ENCODE measurements at regions not wholly inside any gene's neighbourhood (a gene's known extent, or its start where the extent isn't known, plus 50 kb on each side); places are given as distances from the start of the nearest gene placed in this dataset.
"Not testable (repeated sequence)": the region's sequence is repeated elsewhere in the genome, so short reads cannot be mapped to it uniquely, and the experiment has no call there.

GRCh38 chr16:21517263-21517662 is 82.1 kb upstream of the METTL9 start:
- H3K27ac ChIP-seq (ENCODE audit: insufficient read depth, low read length, poor library complexity, severe bottlenecking); H3K9me3 ChIP-seq (ENCODE audit: control insufficient read depth, low read length); H3K4me3 ChIP-seq (ENCODE audit: insufficient read depth, low read depth, low read length, poor library complexity, severe bottlenecking); DNase-seq; H3K27me3 ChIP-seq (replicated peaks; ENCODE audit: control insufficient read depth, insufficient read depth, low read length, poor library complexity, severe bottlenecking); H3K36me3 ChIP-seq (ENCODE audit: control insufficient read depth, insufficient read depth, low read length): not testable (repeated sequence)
- peaks cover 15% of the 10 kb centered on the region for H3K4me1 ChIP-seq (ENCODE audit: control insufficient read depth, insufficient read depth, low read length, poor library complexity, severe bottlenecking)

GRCh38 chr16:21519361-21520133 is 79.8 kb upstream of the METTL9 start:
- not testable (repeated sequence) for H3K36me3 ChIP-seq (ENCODE audit: control insufficient read depth, insufficient read depth, low read length); H3K9me3 ChIP-seq (ENCODE audit: control insufficient read depth, low read length); H3K27me3 ChIP-seq (replicated peaks; ENCODE audit: control insufficient read depth, insufficient read depth, low read length, poor library complexity, severe bottlenecking); H3K4me1 ChIP-seq (ENCODE audit: control insufficient read depth, insufficient read depth, low read length, poor library complexity, severe bottlenecking)
- peak in 1 of 3 donors; percentile 17 for DNase-seq
- Histone ChIP-seq H3K4me3 (ENCODE audit: insufficient read depth, low read depth, low read length, poor library complexity, severe bottlenecking) (peak overlapping the region; percentile 77), H3K27ac (ENCODE audit: insufficient read depth, low read length, poor library complexity, severe bottlenecking) (peak overlapping the region; percentile 96)

DNA sequence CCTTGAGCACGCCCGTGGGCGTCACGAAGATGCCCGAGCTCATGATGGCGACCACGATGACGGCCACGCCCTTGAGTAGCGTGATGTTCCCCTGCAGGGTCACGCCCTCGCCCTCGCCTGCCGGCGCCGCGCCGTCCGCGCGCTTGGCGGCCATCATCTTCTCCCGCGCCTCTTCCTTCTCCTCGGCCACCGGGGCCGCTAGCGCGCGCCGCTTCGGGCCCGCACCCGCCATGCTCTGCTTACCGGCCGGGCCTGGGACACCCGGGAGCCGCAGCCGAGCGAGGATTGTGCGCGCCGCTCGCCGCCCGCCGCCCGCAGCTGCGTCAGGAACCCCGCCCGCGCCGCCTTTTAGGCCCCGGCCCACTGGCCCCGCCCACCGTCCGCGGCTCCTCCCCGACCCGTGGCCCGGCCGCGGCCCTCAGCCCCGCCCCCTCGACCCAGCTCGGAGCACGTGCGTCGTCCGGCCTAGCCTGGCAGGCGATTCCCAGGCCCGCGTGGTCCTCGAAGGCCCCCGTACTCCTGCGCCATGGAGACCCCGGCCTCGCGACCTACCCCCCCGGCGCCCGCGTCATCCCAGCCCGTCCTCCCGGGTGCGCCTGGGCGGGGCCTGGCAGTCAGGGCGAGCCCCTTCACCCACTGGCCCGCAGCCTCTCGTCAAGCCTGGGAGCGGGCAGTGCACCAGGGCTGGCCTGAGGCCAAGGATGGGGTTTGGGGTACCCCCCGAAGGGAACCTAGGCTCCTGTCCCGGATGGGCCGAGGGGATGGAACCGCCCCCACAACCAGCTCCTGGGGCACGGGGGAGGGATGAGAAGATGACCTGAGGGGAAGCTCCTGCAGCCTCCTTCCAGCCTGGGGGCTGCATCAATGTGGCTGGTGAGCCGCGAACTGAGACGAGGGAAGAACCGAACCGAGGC is 79.0 kb upstream of the METTL9 start:
- not testable (repeated sequence) for H3K9me3 ChIP-seq (ENCODE audit: control insufficient read depth, low read length); H3K4me1 ChIP-seq (ENCODE audit: control insufficient read depth, insufficient read depth, low read length, poor library complexity, severe bottlenecking); H3K36me3 ChIP-seq (ENCODE audit: control insufficient read depth, insufficient read depth, low read length); H3K27me3 ChIP-seq (replicated peaks; ENCODE audit: control insufficient read depth, insufficient read depth, low read length, poor library complexity, severe bottlenecking)
- H3K27ac ChIP-seq (ENCODE audit: insufficient read depth, low read length, poor library complexity, severe bottlenecking): peak overlapping the region; percentile 96
- peak overlapping the region; percentile 77 for H3K4me3 ChIP-seq (ENCODE audit: insufficient read depth, low read depth, low read length, poor library complexity, severe bottlenecking)
- DNase-seq: peak; percentile 90 to 96 (median 95)

- not testable (repeated sequence) for DNase-seq; H3K4me1 ChIP-seq (ENCODE audit: control insufficient read depth, insufficient read depth, low read length, poor library complexity, severe bottlenecking); H3K36me3 ChIP-seq (ENCODE audit: control insufficient read depth, insufficient read depth, low read length); H3K27me3 ChIP-seq (replicated peaks; ENCODE audit: control insufficient read depth, insufficient read depth, low read length, poor library complexity, severe bottlenecking); H3K4me3 ChIP-seq (ENCODE audit: insufficient read depth, low read depth, low read length, poor library complexity, severe bottlenecking); H3K9me3 ChIP-seq (ENCODE audit: control insufficient read depth, low read length); H3K27ac ChIP-seq (ENCODE audit: insufficient read depth, low read length, poor library complexity, severe bottlenecking)
These were observed 78.4 kb upstream of the METTL9 start for GRCh38 chr16:21521048-21521389.

GRCh38 chr16:21521390-21522143 is 77.8 kb upstream of the METTL9 start:
- not testable (repeated sequence) for H3K4me1 ChIP-seq (ENCODE audit: control insufficient read depth, insufficient read depth, low read length, poor library complexity, severe bottlenecking); H3K9me3 ChIP-seq (ENCODE audit: control insufficient read depth, low read length); H3K27me3 ChIP-seq (replicated peaks; ENCODE audit: control insufficient read depth, insufficient read depth, low read length, poor library complexity, severe bottlenecking); DNase-seq; H3K36me3 ChIP-seq (ENCODE audit: control insufficient read depth, insufficient read depth, low read length); H3K4me3 ChIP-seq (ENCODE audit: insufficient read depth, low read depth, low read length, poor library complexity, severe bottlenecking); H3K27ac ChIP-seq (ENCODE audit: insufficient read depth, low read length, poor library complexity, severe bottlenecking)

DNA sequence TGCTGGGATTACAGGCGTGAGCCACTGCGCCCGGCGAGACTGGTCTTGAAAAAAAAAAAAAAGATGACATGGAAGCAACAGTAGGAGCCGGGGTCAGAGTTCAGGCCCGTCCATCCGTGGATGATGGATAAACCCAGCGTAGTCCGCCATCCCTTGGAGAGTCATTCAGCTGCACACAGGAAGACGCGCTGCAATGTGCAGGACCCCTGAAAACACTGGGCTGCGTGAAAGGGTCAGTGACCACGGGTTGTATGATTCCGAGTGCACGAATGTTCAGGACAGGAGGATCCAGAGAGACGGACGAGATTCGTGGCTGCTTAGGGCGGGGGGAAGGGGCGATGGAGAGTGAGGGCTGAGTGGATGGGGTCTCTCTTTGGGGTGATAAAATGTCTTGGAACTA is 76.5 kb upstream of the METTL9 start:
- H3K36me3 ChIP-seq (ENCODE audit: control insufficient read depth, insufficient read depth, low read length); H3K9me3 ChIP-seq (ENCODE audit: control insufficient read depth, low read length); H3K4me1 ChIP-seq (ENCODE audit: control insufficient read depth, insufficient read depth, low read length, poor library complexity, severe bottlenecking); H3K27me3 ChIP-seq (replicated peaks; ENCODE audit: control insufficient read depth, insufficient read depth, low read length, poor library complexity, severe bottlenecking); DNase-seq; H3K27ac ChIP-seq (ENCODE audit: insufficient read depth, low read length, poor library complexity, severe bottlenecking); H3K4me3 ChIP-seq (ENCODE audit: insufficient read depth, low read depth, low read length, poor library complexity, severe bottlenecking): not testable (repeated sequence)

GRCh38 chr16:21523411-21524067 is 75.8 kb upstream of the METTL9 start:
- Histone ChIP-seq H3K4me1 (ENCODE audit: control insufficient read depth, insufficient read depth, low read length, poor library complexity, severe bottlenecking) (no peaks in the 10 kb centered on the region), H3K4me3 (ENCODE audit: insufficient read depth, low read depth, low read length, poor library complexity, severe bottlenecking) (no peak overlapping the region), H3K27ac (ENCODE audit: insufficient read depth, low read length, poor library complexity, severe bottlenecking) (no peak overlapping the region), H3K36me3 (ENCODE audit: control insufficient read depth, insufficient read depth, low read length) (no peaks in the 10 kb centered on the region), H3K27me3 (replicated peaks; ENCODE audit: control insufficient read depth, insufficient read depth, low read length, poor library complexity, severe bottlenecking) (no peaks in the 10 kb centered on the region), H3K9me3 (ENCODE audit: control insufficient read depth, low read length) (no peaks in the 10 kb centered on the region)
- DNase-seq: no peak

DNA sequence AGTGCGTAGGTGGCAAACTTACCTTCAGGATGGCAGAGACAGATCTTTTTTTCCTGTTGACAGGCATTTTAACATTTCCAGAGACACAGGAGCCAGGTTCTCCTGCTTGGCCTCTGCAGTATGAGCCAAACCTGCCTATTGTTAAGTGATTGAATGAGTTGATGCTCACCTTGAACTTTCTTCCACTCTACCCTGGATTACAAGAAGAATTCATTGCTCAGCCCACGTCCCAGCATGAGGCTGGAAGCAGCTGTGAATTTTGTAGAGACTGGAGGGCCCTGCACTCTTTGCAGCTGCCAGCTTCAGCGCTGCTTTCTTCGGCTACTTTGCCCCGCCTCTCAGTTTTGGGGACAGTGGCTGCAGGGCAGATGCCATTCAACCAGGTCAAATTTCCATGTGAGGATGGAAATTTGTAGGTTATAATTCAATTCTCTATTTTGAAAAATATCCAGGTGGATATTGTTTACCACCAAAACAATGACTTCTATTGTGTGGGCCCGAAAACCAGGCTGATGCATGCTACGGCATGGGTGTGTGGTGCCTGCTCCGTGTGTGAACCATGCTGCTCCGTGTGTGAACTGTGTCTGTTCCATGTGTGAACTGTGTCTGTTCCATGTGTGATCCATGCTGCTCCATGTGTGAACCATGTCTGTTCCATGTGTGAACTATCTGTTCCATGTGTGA is 75.2 kb upstream of the METTL9 start:
- no peak overlapping the region for H3K4me3 ChIP-seq (ENCODE audit: insufficient read depth, low read depth, low read length, poor library complexity, severe bottlenecking)
- H3K9me3 ChIP-seq (ENCODE audit: control insufficient read depth, low read length): no peaks in the 10 kb centered on the region
- H3K27me3 ChIP-seq (replicated peaks; ENCODE audit: control insufficient read depth, insufficient read depth, low read length, poor library complexity, severe bottlenecking): no peaks in the 10 kb centered on the region
- no peaks in the 10 kb centered on the region for H3K4me1 ChIP-seq (ENCODE audit: control insufficient read depth, insufficient read depth, low read length, poor library complexity, severe bottlenecking)
- no peak overlapping the region for H3K27ac ChIP-seq (ENCODE audit: insufficient read depth, low read length, poor library complexity, severe bottlenecking)
- H3K36me3 ChIP-seq (ENCODE audit: control insufficient read depth, insufficient read depth, low read length): no peaks in the 10 kb centered on the region
- no peak for DNase-seq

- H3K4me1 ChIP-seq (ENCODE audit: control insufficient read depth, insufficient read depth, low read length, poor library complexity, severe bottlenecking); H3K27ac ChIP-seq (ENCODE audit: insufficient read depth, low read length, poor library complexity, severe bottlenecking); H3K27me3 ChIP-seq (replicated peaks; ENCODE audit: control insufficient read depth, insufficient read depth, low read length, poor library complexity, severe bottlenecking); H3K36me3 ChIP-seq (ENCODE audit: control insufficient read depth, insufficient read depth, low read length); H3K9me3 ChIP-seq (ENCODE audit: control insufficient read depth, low read length); DNase-seq; H3K4me3 ChIP-seq (ENCODE audit: insufficient read depth, low read depth, low read length, poor library complexity, severe bottlenecking): not testable (repeated sequence)
These were observed 74.7 kb upstream of the METTL9 start for GRCh38 chr16:21524752-21525028.
